ENCODE measurements at regions not wholly inside any gene's neighbourhood (a gene's known extent, or its start where the extent isn't known, plus 50 kb on each side); places are given as distances from the start of the nearest gene placed in this dataset.

- no peaks in the 10 kb centered on the region for H3K9me3 Mint-ChIP-seq (ENCODE audit: unreplicated experiment)
- Histone ChIP-seq H3K9me3 (no peaks in the 10 kb centered on the region), H3K4me3 (ENCODE audit: low read depth, low read length) (no peak overlapping the region), H3K27me3 (replicated peaks; ENCODE audit: control insufficient read depth, insufficient read depth, low read length) (no peaks in the 10 kb centered on the region; the same call in 1 of the 2 replicates), H3K4me1 (no peaks in the 10 kb centered on the region), H3K36me3 (ENCODE audit: control insufficient read depth, insufficient read depth, low read length) (no peaks in the 10 kb centered on the region)
- no peak for TF ChIP-seq CTCF (IDR thresholded peaks at IDR 0.05; ENCODE audit: insufficient read depth in 1 of 2, low read depth in 1 of 2, low read length in 1 of 2, severe bottlenecking in 1 of 2, unreplicated experiment in 1 of 2)
- H3K27me3 Mint-ChIP-seq (ENCODE audit: insufficient read depth, unreplicated experiment), result peaks cover 26% of the 10 kb centered on the region
- no peaks in the 10 kb centered on the region for H3K4me1 Mint-ChIP-seq (ENCODE audit: low read depth, unreplicated experiment)
- no peak for DNase-seq
- ChIA-PET POLR2A (no interaction called here), CTCF (no interaction called here)
- no peak overlapping the region for H3K4me3 Mint-ChIP-seq (ENCODE audit: unreplicated experiment)
- BruUV-seq (replicated peaks), result no TSS peak
- intact Hi-C loops (cut with micrococcal nuclease; ENCODE audit: unreplicated experiment), result no loop called here
- H3K36me3 Mint-ChIP-seq (ENCODE audit: insufficient read depth, unreplicated experiment), result no peaks in the 10 kb centered on the region
- no peak overlapping the region for H3K27ac Mint-ChIP-seq (ENCODE audit: unreplicated experiment)
Observed at GRCh38 chr9:135183069-135183468, 95.6 kb downstream of the OLFM1 start.

DNA sequence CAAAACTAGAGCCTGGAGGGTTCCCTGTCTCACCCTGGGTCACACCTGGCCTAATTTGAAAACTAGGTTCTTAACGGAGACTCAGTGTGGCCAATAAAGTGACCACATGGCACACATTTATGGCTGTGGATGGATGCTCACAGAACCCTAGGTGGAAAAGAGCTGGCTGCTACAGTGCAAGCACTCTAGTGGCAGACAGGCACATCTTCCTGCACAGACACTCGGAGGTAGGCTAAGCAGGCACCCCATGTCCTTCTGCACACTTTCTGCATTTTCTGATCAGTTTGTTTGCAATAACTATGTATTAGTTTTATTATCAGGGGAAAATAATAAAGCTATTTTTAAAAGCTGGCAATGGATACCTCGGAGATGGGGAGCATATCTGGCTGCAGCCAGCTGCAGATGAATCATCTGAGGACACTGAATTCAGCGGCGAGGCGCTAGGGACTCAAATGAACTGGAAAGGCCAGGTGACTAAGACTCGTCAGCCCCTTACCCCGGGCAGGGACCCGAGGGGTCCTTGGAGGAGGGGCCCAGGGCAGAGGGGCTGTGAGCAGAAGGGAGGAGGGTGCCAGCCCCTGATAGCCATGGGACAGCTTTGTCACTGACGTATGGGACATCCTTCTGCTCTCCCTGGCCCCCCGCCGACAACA lies 96.2 kb downstream of the OLFM1 start:
- CTCF ChIA-PET, result no interaction called here
- no TSS peak for BruUV-seq (replicated peaks)
- Histone ChIP-seq H3K36me3 (ENCODE audit: control insufficient read depth, insufficient read depth, low read length) (no peaks in the 10 kb centered on the region), H3K4me3 (ENCODE audit: low read depth, low read length) (no peak overlapping the region), H3K27me3 (replicated peaks; ENCODE audit: control insufficient read depth, insufficient read depth, low read length) (no peaks in the 10 kb centered on the region; the same call in 1 of the 2 replicates), H3K4me1 (no peaks in the 10 kb centered on the region), H3K9me3 (no peaks in the 10 kb centered on the region)
- no peak for TF ChIP-seq CTCF (IDR thresholded peaks at IDR 0.05; ENCODE audit: insufficient read depth in 1 of 2, low read depth in 1 of 2, low read length in 1 of 2, severe bottlenecking in 1 of 2, unreplicated experiment in 1 of 2)
- no peak for DNase-seq
- H3K9me3 Mint-ChIP-seq (ENCODE audit: unreplicated experiment), result no peaks in the 10 kb centered on the region
- POLR2A ChIA-PET, result no interaction called here
- H3K4me3 Mint-ChIP-seq (ENCODE audit: unreplicated experiment), result no peak overlapping the region
- no peak overlapping the region for H3K27ac Mint-ChIP-seq (ENCODE audit: unreplicated experiment)
- H3K36me3 Mint-ChIP-seq (ENCODE audit: insufficient read depth, unreplicated experiment), result no peaks in the 10 kb centered on the region
- peaks cover 25% of the 10 kb centered on the region for H3K27me3 Mint-ChIP-seq (ENCODE audit: insufficient read depth, unreplicated experiment)
- intact Hi-C loops (cut with micrococcal nuclease; ENCODE audit: unreplicated experiment), result no loop called here
- H3K4me1 Mint-ChIP-seq (ENCODE audit: low read depth, unreplicated experiment), result no peaks in the 10 kb centered on the region

GRCh38 chr9:135184181-135185053 lies 96.9 kb downstream of the OLFM1 start:
- Mint-ChIP-seq H3K27ac (ENCODE audit: unreplicated experiment) (no peak overlapping the region), H3K36me3 (ENCODE audit: insufficient read depth, unreplicated experiment) (no peaks in the 10 kb centered on the region), H3K4me3 (ENCODE audit: unreplicated experiment) (no peak overlapping the region), H3K27me3 (ENCODE audit: insufficient read depth, unreplicated experiment) (peaks cover 22% of the 10 kb centered on the region), H3K9me3 (ENCODE audit: unreplicated experiment) (no peaks in the 10 kb centered on the region), H3K4me1 (ENCODE audit: low read depth, unreplicated experiment) (no peaks in the 10 kb centered on the region)
- no peak for DNase-seq
- ChIA-PET CTCF (no interaction called here), POLR2A (no interaction called here)
- Histone ChIP-seq H3K9me3 (no peaks in the 10 kb centered on the region), H3K4me1 (no peaks in the 10 kb centered on the region), H3K36me3 (ENCODE audit: control insufficient read depth, insufficient read depth, low read length) (no peaks in the 10 kb centered on the region), H3K27me3 (replicated peaks; ENCODE audit: control insufficient read depth, insufficient read depth, low read length) (no peaks in the 10 kb centered on the region; the same call in 1 of the 2 replicates), H3K4me3 (ENCODE audit: low read depth, low read length) (no peak overlapping the region)
- TF ChIP-seq CTCF (IDR thresholded peaks at IDR 0.05; ENCODE audit: insufficient read depth in 1 of 2, low read depth in 1 of 2, low read length in 1 of 2, severe bottlenecking in 1 of 2, unreplicated experiment in 1 of 2), result no peak
- intact Hi-C loops (cut with micrococcal nuclease; ENCODE audit: unreplicated experiment), result no loop called here
- BruUV-seq (replicated peaks), result no TSS peak

Data from Caco-2 (cell line).